ENCODE measurements at regions not wholly inside any gene's neighbourhood (a gene's known extent, or its start where the extent isn't known, plus 50 kb on each side); places are given as distances from the start of the nearest gene placed in this dataset.

DNA sequence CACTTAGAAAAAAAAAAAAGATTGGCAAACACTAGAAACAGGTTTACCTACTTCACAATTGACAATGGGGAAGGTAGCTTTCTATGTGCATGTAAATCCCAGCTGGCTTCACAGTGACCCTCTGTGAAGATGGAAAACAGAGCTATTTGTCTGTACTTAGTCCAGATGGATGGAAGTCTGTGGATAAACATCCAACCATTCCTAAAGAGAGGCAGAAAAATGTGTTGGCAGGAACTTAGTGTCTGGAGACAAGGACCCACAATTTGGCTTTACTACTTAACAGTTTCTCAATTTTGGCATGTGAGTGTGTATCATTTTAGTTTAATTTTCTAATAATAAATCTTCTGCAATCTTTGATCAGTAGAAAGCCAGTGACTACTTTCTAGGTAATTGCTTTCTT, 154.4 kb downstream of the RAD51AP2 start:
- no peak for TF ChIP-seq EZH2 (IDR thresholded peaks at IDR 0.05)
- TF ChIP-seq, protein P1, sequence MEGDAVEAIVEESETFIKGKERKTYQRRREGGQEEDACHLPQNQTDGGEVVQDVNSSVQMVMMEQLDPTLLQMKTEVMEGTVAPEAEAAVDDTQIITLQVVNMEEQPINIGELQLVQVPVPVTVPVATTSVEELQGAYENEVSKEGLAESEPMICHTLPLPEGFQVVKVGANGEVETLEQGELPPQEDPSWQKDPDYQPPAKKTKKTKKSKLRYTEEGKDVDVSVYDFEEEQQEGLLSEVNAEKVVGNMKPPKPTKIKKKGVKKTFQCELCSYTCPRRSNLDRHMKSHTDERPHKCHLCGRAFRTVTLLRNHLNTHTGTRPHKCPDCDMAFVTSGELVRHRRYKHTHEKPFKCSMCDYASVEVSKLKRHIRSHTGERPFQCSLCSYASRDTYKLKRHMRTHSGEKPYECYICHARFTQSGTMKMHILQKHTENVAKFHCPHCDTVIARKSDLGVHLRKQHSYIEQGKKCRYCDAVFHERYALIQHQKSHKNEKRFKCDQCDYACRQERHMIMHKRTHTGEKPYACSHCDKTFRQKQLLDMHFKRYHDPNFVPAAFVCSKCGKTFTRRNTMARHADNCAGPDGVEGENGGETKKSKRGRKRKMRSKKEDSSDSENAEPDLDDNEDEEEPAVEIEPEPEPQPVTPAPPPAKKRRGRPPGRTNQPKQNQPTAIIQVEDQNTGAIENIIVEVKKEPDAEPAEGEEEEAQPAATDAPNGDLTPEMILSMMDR (IDR thresholded peaks at IDR 0.05), result no peak
- no peak for TF ChIP-seq EZH2phosphoT487 (IDR thresholded peaks at IDR 0.05)

All from neural progenitor cell (in vitro differentiated cells).